Esophagus muscularis mucosa (tissue), 4 donors: ENCODE measurements at regions not wholly inside any gene's neighbourhood (a gene's known extent, or its start where the extent isn't known, plus 50 kb on each side); places are given as distances from the start of the nearest gene placed in this dataset.

Experiments
- DNase-seq: peaks from one replicate; pipeline ENCODE4 v3.0.0-alpha.2; 2017; ENCODE audit errors: extremely low spot score
- H3K27ac ChIP-seq, 4 donors: fragments of 200-600 bp; sonication (generic); replicated peaks in 1 of 4; 1 replicate in 3 of 4; 2 replicates in 1 of 4; pipeline ENCODE4 v1.5.1; 2016 to 2019; ENCODE audit warnings: mild to moderate bottlenecking in 1 of 4
- H3K27me3 ChIP-seq, 4 donors: fragments of 200-600 bp; sonication (generic); one replicate each; pipeline versions ENCODE4 v1.5.1 to v1.6.0; 2016 to 2019
- H3K36me3 ChIP-seq, 4 donors: fragments of 200-600 bp; sonication (generic); one replicate each; pipeline ENCODE4 v1.5.1; 2016 to 2019
- H3K4me1 ChIP-seq, 4 donors: fragments of 200-600 bp; sonication (generic); one replicate each; pipeline ENCODE4 v1.5.1; 2016 to 2019
- H3K4me3 ChIP-seq, 4 donors: fragments of 200-600 bp; sonication (generic); 1 replicate in 2 of 4; 2 replicates in 2 of 4; pipeline ENCODE4 v1.5.1; 2016 to 2019; ENCODE audit warnings: mild to moderate bottlenecking in 4 of 4, moderate library complexity in 1 of 4
- H3K9me3 ChIP-seq, 4 donors: fragments of 200-600 bp; sonication (generic); 1 replicate in 3 of 4; 2 replicates in 1 of 4; pipeline ENCODE4 v1.5.1; 2016 to 2019
- EP300 ChIP-seq: sonication (generic); formaldehyde crosslinking; IDR thresholded peaks from one replicate; pipeline ENCODE4 v1.6.1; 2017; ENCODE audit warnings: antibody characterized with exemption
- POLR2A ChIP-seq: fragments of 450-650 bp; IDR thresholded peaks from one replicate; pipeline ENCODE4 v1.6.1; 2017; ENCODE audit warnings: antibody characterized with exemption, moderate library complexity, mild to moderate bottlenecking, low read depth
- POLR2AphosphoS5 ChIP-seq, 2 donors: sonication (generic); formaldehyde crosslinking; IDR thresholded peaks; one replicate each; pipeline ENCODE4 v1.6.1; 2017; ENCODE audit warnings: antibody characterized with exemption in 2 of 2
- WGBS: methylation state at CpG from one replicate; pipeline ENCODE4 v1.1.5; 2018; 5-methylcytosine and 5-hydroxymethylcytosine counted together
- intact Hi-C: fragments of 100-400 bp; cut with DNase I; formaldehyde crosslinking; loops from one replicate; pipeline ENCODE4 v1.15.1; 2023
- TF ChIP-seq, protein P1 (sequence below), 3 experiments: fragments of 200-600 bp in 2 of 3; fragments of 450-650 bp in 1 of 3; sonication (generic) in 2 of 3; IDR thresholded peaks; one replicate each; pipeline ENCODE4 v1.5.1; 2017 to 2019; ENCODE audit warnings: antibody characterized with exemption in 3 of 3, mild to moderate bottlenecking in 2 of 3, moderate library complexity in 1 of 3

GRCh38 chr13:60981407-60981806 lies 434.2 kb downstream of the PCDH20 start:
- WGBS = 88% methylated on average over 3 of the region's 3 CpGs
- Histone ChIP-seq H3K27ac (no peak overlapping the region), H3K4me1 (no peaks in the 10 kb centered on the region), H3K27me3 (no peaks in the 10 kb centered on the region), H3K4me3 (no peak overlapping the region), H3K9me3 (peaks cover 0 to 5% (median 0%) of the 10 kb centered on the region in 4 donors), H3K36me3 (no peaks in the 10 kb centered on the region)
- DNase-seq = no peak
- TF ChIP-seq POLR2AphosphoS5 (IDR thresholded peaks at IDR 0.05) (no peak), EP300 (no peak), POLR2A (no peak)
- TF ChIP-seq, protein P1, sequence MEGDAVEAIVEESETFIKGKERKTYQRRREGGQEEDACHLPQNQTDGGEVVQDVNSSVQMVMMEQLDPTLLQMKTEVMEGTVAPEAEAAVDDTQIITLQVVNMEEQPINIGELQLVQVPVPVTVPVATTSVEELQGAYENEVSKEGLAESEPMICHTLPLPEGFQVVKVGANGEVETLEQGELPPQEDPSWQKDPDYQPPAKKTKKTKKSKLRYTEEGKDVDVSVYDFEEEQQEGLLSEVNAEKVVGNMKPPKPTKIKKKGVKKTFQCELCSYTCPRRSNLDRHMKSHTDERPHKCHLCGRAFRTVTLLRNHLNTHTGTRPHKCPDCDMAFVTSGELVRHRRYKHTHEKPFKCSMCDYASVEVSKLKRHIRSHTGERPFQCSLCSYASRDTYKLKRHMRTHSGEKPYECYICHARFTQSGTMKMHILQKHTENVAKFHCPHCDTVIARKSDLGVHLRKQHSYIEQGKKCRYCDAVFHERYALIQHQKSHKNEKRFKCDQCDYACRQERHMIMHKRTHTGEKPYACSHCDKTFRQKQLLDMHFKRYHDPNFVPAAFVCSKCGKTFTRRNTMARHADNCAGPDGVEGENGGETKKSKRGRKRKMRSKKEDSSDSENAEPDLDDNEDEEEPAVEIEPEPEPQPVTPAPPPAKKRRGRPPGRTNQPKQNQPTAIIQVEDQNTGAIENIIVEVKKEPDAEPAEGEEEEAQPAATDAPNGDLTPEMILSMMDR (IDR thresholded peaks at IDR 0.05) = no peak
- intact Hi-C loops = no loop called here

DNA sequence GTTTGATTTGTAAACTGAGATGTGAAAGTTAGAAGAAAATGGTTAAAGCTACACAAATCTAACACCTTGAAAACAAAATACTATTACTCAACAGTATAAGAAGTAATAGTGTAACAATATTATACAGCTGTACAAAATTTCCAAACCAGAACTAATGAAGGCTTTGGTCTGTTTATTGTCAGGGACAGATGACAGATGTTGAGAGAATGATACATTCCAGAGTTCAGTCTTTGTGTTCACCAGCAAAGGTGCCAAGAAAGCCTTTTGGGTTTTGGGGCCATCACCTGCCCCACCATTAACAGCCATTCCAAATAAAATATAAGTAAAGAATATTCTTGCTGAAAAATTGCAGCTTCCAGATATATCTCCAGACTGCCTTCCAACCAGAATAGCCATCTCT lies 439.3 kb downstream of the PCDH20 start:
- Histone ChIP-seq H3K36me3 (no peaks in the 10 kb centered on the region), H3K27ac (no peak overlapping the region), H3K9me3 (peaks cover 0 to 4% (median 0%) of the 10 kb centered on the region in 4 donors), H3K4me1 (no peaks in the 10 kb centered on the region), H3K4me3 (no peak overlapping the region), H3K27me3 (no peaks in the 10 kb centered on the region)
- TF ChIP-seq POLR2A (no peak), EP300 (no peak), POLR2AphosphoS5 (IDR thresholded peaks at IDR 0.05) (no peak)
- TF ChIP-seq, protein P1 (IDR thresholded peaks at IDR 0.05) = no peak
- intact Hi-C loops = no loop called here
- DNase-seq = no peak

- Histone ChIP-seq H3K27me3 (no peaks in the 10 kb centered on the region), H3K27ac (no peak overlapping the region), H3K4me1 (peaks cover 0 to 8% (median 0%) of the 10 kb centered on the region in 4 donors), H3K9me3 (no peaks in the 10 kb centered on the region), H3K36me3 (no peaks in the 10 kb centered on the region), H3K4me3 (no peak overlapping the region)
- intact Hi-C loops = no loop called here
- 38% methylated on average over 1 of the region's 1 CpG for WGBS
- no peak for DNase-seq
- TF ChIP-seq POLR2A (no peak), POLR2AphosphoS5 (IDR thresholded peaks at IDR 0.05) (no peak), EP300 (no peak)
- TF ChIP-seq, protein P1 (IDR thresholded peaks at IDR 0.05) = no peak
Measured at GRCh38 chr13:60974296-60974695, 441.4 kb downstream of the PCDH20 start.

- H3K27ac ChIP-seq = no peak overlapping the region
- intact Hi-C loops = no loop called here
- no peaks in the 10 kb centered on the region for H3K27me3 ChIP-seq
- H3K4me1 ChIP-seq = peaks cover 0 to 8% (median 0%) of the 10 kb centered on the region in 4 donors
- WGBS = 84% methylated on average over 6 of the region's 6 CpGs
- no peaks in the 10 kb centered on the region for H3K9me3 ChIP-seq
- no peak for DNase-seq
- no peak overlapping the region for H3K4me3 ChIP-seq
- no peaks in the 10 kb centered on the region for H3K36me3 ChIP-seq
- TF ChIP-seq POLR2A = no peak
- no peak for TF ChIP-seq POLR2AphosphoS5 (IDR thresholded peaks at IDR 0.05)
- TF ChIP-seq EP300 = no peak
- TF ChIP-seq, protein P1 (IDR thresholded peaks at IDR 0.05) = no peak
Measured at GRCh38 chr13:60973529-60973928, 442.1 kb downstream of the PCDH20 start.

- Histone ChIP-seq H3K4me1 (peaks cover 0 to 8% (median 0%) of the 10 kb centered on the region in 4 donors), H3K9me3 (no peaks in the 10 kb centered on the region), H3K27ac (no peak overlapping the region), H3K4me3 (no peak overlapping the region), H3K27me3 (no peaks in the 10 kb centered on the region), H3K36me3 (no peaks in the 10 kb centered on the region)
- TF ChIP-seq POLR2A (no peak), EP300 (no peak), POLR2AphosphoS5 (IDR thresholded peaks at IDR 0.05) (no peak)
- TF ChIP-seq, protein P1 (IDR thresholded peaks at IDR 0.05) = no peak
- intact Hi-C loops = no loop called here
- 79% methylated on average over 4 of the region's 4 CpGs for whole genome bisulfite sequencing
- DNase-seq = no peak
Measured at GRCh38 chr13:60970736-60971135, 444.9 kb downstream of the PCDH20 start.
